SK-N-SH treated with all-trans-retinoic acid at 6 μM for 48 hours (cell line): ENCODE measurements at regions not wholly inside any gene's neighbourhood (a gene's known extent, or its start where the extent isn't known, plus 50 kb on each side); places are given as distances from the start of the nearest gene placed in this dataset.
A peak's percentile ranks its signal among the peaks of the same experiment; 100 is the strongest.

Experiments
- ESRRG ChIP-seq: fragments of 250-450 bp; sonication (Bioruptor Pico); IDR thresholded peaks from 2 replicates; pipeline ENCODE4 v1.6.1; 2021; ENCODE audit warnings: mild to moderate bottlenecking
- RARB ChIP-seq: fragments of 250-450 bp; sonication (Bioruptor Pico); IDR thresholded peaks from 2 replicates; pipeline ENCODE4 v1.8.0; 2021; ENCODE audit warnings: mild to moderate bottlenecking, moderate library complexity

DNA sequence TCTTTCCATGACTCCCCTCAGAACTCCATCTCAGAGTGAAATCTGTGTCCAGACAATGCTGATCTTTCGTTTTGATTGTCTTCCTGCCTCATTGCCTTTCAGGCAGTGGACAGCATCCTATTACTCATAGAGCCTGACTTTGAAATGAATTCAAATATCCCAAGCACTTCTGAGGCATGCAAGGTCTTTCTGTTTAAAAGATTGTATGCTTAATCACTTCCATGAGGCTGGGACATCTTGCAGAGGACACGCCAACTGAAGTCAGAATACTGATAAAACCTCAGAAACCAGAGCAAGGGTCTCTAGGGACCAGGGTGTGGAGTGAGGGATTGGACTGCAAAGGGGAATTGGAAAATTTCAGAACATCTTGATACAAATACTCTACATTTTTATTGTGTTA, 836.5 kb upstream of the ID2 start:
- TF ChIP-seq ESRRG (0 out of 2 replicates have a peak, but pooled peaks have one; percentile 39), RARB (CRISPR knock-in tag) (no peak)
